SK-N-MC (cell line): ENCODE measurements at regions not wholly inside any gene's neighbourhood (a gene's known extent, or its start where the extent isn't known, plus 50 kb on each side); places are given as distances from the start of the nearest gene placed in this dataset.

Experiments
- EZH2 ChIP-seq: fragments of 200-600 bp; sonication (generic); IDR thresholded peaks from one replicate; pipeline ENCODE4 v1.6.1; 2017; ENCODE audit warnings: antibody characterized with exemption
- FOXP2 ChIP-seq: optimal IDR thresholded peaks from 2 replicates; pipeline ENCODE3; 2011; ENCODE audit warnings: mild to moderate bottlenecking, moderate library complexity; ENCODE audit not compliant: insufficient read depth; ENCODE audit errors: extremely low read length, control extremely low read depth
- POLR2AphosphoS5 ChIP-seq: IDR thresholded peaks from 2 replicates; pipeline ENCODE4 v1.6.1; 2012; ENCODE audit warnings: mild to moderate bottlenecking, low read depth, low read length, borderline replicate concordance

- TF ChIP-seq POLR2AphosphoS5 (no peak), EZH2 (no peak), FOXP2 (no peak)
Observed at GRCh38 chr15:60057554-60057953, 53.4 kb downstream of the FOXB1 start.
